Transverse colon (tissue), 4 donors: ENCODE measurements at regions not wholly inside any gene's neighbourhood (a gene's known extent, or its start where the extent isn't known, plus 50 kb on each side); places are given as distances from the start of the nearest gene placed in this dataset.

Experiments used
- DNase-seq: peaks from one replicate; pipeline ENCODE4 v3.0.0-alpha.2; 2019
- H3K27ac ChIP-seq, 4 donors: fragments of 200-600 bp; sonication (generic); 2 replicates each; pipeline ENCODE4 v1.5.1; 2016 to 2018; ENCODE audit warnings: inconsistent platforms in 4 of 4
- H3K27me3 ChIP-seq: fragments of 200-600 bp; sonication (generic); 2 replicates; pipeline ENCODE4 v1.5.1; 2017; ENCODE audit warnings: inconsistent platforms
- H3K36me3 ChIP-seq, 4 donors: fragments of 200-600 bp; sonication (generic); 2 replicates each; pipeline ENCODE4 v1.5.1; 2017 to 2019; ENCODE audit warnings: inconsistent platforms in 4 of 4
- H3K4me1 ChIP-seq, 4 donors: fragments of 200-600 bp; sonication (generic); 2 replicates each; pipeline ENCODE4 v1.5.1; 2017 to 2020; ENCODE audit warnings: inconsistent platforms in 4 of 4
- H3K4me3 ChIP-seq, 4 donors: fragments of 200-600 bp; sonication (generic); 1 replicate in 1 of 4; 2 replicates in 3 of 4; pipeline versions ENCODE4 v1.5.1 to v1.6.1; 2017 to 2019; ENCODE audit warnings: inconsistent platforms in 4 of 4
- H3K9me3 ChIP-seq, 2 donors: fragments of 200-600 bp; sonication (generic); 2 replicates each; pipeline ENCODE4 v1.5.1; 2017 to 2019; ENCODE audit warnings: inconsistent platforms in 2 of 2
- EP300 ChIP-seq: sonication (generic); formaldehyde crosslinking; IDR thresholded peaks from one replicate; pipeline ENCODE4 v1.6.1; 2017; ENCODE audit warnings: antibody characterized with exemption, low read depth
- POLR2A ChIP-seq: fragments of 450-650 bp; IDR thresholded peaks from one replicate; pipeline ENCODE4 v1.6.1; 2016; ENCODE audit warnings: antibody characterized with exemption, mild to moderate bottlenecking, moderate library complexity
- POLR2AphosphoS5 ChIP-seq, 3 donors: sonication (generic); formaldehyde crosslinking; IDR thresholded peaks; one replicate each; pipeline ENCODE4 v1.6.1; 2016; ENCODE audit warnings: antibody characterized with exemption in 3 of 3
- WGBS, 2 donors: methylation state at CpG; one replicate each; pipeline ENCODE4 v1.1.5; 2018; ENCODE audit warnings: low coverage in 1 of 2; 5-methylcytosine and 5-hydroxymethylcytosine counted together
- in situ Hi-C, 4 donors: fragments of 200-750 bp; cut with MboI; loops; one replicate each; pipeline versions ENCODE4 v1.15.0 to v1.15.1; 2017; ENCODE audit warnings: low sequenced_read_pairs in 3 of 4, low pct_ligation_motif_present in 1 of 4, low pct_unique_long_range_greater_than_20kb in 1 of 4
- intact Hi-C: fragments of 100-400 bp; cut with DNase I; formaldehyde crosslinking; loops from one replicate; pipeline ENCODE4 v1.15.1; 2023; ENCODE audit warnings: low total_unique reads
- TF ChIP-seq, protein P1 (sequence below), 5 experiments: fragments of 200-600 bp in 3 of 5; fragments of 450-650 bp in 2 of 5; sonication (generic) in 3 of 5; IDR thresholded peaks; 1 replicate in 2 of 5; 2 replicates in 3 of 5; pipeline ENCODE4 v1.5.1; 2016 to 2017; ENCODE audit warnings: antibody characterized with exemption in 5 of 5, inconsistent platforms in 3 of 5, mild to moderate bottlenecking in 2 of 5, moderate library complexity in 1 of 5

DNA sequence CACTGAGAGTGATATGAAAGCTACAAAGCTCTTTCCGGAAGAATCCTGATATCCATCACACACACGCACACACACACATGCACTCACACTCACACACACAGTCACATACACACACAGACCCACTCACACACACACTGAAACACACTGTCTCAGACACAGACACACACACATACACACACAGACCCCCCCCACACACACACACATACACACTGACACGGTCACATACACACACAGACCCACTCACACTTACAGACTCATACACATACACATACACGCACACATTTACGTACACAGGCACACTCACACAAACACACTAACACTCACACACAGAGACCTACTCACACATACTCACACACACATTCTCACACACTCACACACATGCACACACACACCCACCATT is 58.6 kb downstream of the LIG4 start:
- Histone ChIP-seq H3K4me3 (no peak overlapping the region), H3K4me1 (peaks cover 0 to 13% (median 3%) of the 10 kb centered on the region in 4 donors), H3K27ac (no peak overlapping the region), H3K27me3 (no peaks in the 10 kb centered on the region), H3K9me3 (no peaks in the 10 kb centered on the region), H3K36me3 (no peaks in the 10 kb centered on the region)
- DNase-seq, result no peak
- in situ Hi-C loops, result loop anchor here (10.0 to 25.0 kb wide), 2 partner anchors 942 to 944 kb away; no protein-coding TSS in a partner anchor
- TF ChIP-seq, protein P1, sequence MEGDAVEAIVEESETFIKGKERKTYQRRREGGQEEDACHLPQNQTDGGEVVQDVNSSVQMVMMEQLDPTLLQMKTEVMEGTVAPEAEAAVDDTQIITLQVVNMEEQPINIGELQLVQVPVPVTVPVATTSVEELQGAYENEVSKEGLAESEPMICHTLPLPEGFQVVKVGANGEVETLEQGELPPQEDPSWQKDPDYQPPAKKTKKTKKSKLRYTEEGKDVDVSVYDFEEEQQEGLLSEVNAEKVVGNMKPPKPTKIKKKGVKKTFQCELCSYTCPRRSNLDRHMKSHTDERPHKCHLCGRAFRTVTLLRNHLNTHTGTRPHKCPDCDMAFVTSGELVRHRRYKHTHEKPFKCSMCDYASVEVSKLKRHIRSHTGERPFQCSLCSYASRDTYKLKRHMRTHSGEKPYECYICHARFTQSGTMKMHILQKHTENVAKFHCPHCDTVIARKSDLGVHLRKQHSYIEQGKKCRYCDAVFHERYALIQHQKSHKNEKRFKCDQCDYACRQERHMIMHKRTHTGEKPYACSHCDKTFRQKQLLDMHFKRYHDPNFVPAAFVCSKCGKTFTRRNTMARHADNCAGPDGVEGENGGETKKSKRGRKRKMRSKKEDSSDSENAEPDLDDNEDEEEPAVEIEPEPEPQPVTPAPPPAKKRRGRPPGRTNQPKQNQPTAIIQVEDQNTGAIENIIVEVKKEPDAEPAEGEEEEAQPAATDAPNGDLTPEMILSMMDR (IDR thresholded peaks at IDR 0.05), result no peak
- no peak for TF ChIP-seq POLR2AphosphoS5 (IDR thresholded peaks at IDR 0.05)
- no peak for TF ChIP-seq EP300
- TF ChIP-seq POLR2A, result no peak
- intact Hi-C loops, result loop anchor here (5.0 kb wide), 1 partner anchor 949 kb away; no protein-coding TSS in a partner anchor
- WGBS, 2 donors, result 83 to 94% methylated on average over 3 to 5 of the region's 5 CpGs

DNA sequence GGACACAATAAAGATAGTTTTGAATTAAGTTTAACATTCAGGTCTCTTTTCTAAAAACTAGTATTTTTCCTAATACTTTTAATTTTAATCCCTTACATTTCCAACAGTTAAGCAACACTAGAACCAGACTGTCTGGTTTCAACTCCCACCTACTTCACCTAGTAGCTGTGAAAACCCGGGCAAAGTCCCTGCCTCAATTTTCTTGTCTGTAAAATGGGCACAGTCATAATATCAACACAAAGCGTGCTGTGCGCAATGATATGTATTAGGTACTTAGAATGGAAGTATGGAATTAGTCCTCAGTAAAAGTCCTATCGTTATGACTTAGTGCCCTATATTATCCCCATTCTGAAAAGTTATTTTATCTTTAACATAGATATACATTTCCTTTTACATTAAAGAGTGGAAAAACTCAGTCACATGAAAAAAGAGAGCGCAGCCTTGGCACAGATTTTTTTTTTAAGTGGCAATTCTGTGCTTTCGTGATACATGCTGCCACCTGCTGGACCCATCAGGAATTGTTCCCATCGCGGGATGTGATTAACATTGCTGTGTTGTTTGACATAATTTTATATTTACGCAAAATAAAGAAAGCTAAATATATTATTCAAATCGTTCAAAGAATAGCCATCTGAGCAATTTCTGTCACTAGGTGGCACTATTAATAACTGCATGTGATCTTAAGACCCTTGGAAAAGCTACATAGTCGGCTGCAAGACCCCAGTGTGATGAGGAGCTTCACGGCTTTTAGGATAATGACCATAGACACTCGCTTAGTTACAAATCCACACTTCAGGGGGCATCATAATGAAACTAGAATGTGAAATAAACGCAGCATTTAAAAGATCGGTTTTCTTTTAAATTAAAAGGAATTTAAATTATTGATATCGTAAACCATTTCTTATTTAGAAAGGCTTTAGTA is 59.9 kb downstream of the LIG4 start:
- TF ChIP-seq, protein P1 (IDR thresholded peaks at IDR 0.05), result peak; percentile 81 to 89 (median 84)
- TF ChIP-seq EP300, result no peak
- peak in 1 of 3 donors; percentile 26 for TF ChIP-seq POLR2AphosphoS5 (IDR thresholded peaks at IDR 0.05)
- Histone ChIP-seq H3K4me1 (peaks cover 0 to 13% (median 3%) of the 10 kb centered on the region in 4 donors), H3K27me3 (no peaks in the 10 kb centered on the region), H3K4me3 (no peak overlapping the region), H3K9me3 (no peaks in the 10 kb centered on the region), H3K36me3 (no peaks in the 10 kb centered on the region), H3K27ac (peak overlapping the region; percentile 60 to 82 (median 72))
- DNase-seq, result peak; percentile 74
- in situ Hi-C loops (loop anchor here (10.0 to 25.0 kb wide), 2 partner anchors 941 to 943 kb away; no protein-coding TSS in a partner anchor), intact Hi-C loops (loop anchor here (5.0 kb wide), 1 partner anchor 948 kb away; no protein-coding TSS in a partner anchor)
- WGBS, 2 donors, result 36% methylated on average over 13 to 16 of the region's 16 CpGs

DNA sequence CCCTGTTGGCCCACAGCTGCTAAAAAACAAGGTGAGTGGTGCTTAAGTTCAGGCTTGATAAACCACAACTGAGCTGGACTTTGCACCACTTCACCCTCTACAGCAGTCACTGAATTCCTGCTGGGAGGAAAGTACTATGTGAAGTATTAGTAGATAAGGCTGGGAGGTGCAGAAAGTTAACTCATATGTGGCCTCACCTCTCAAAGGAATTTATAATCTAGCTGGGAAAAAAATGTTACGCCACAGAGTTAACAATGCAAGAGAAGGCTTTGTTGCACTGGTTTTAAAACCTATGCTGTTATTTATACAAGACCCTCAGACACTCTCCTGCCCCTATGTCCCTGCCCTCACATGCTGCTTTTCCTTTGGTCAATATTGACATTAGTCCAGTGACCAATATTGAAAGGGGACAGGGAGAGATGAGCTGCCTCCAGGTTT is 60.9 kb downstream of the LIG4 start:
- TF ChIP-seq POLR2AphosphoS5 (IDR thresholded peaks at IDR 0.05) (peak in 1 of 3 donors; percentile 34), POLR2A (no peak), EP300 (no peak)
- TF ChIP-seq, protein P1 (IDR thresholded peaks at IDR 0.05), result no peak
- DNase-seq, result peak; percentile 61
- intact Hi-C loops, result no loop called here
- Histone ChIP-seq H3K36me3 (no peaks in the 10 kb centered on the region), H3K9me3 (no peaks in the 10 kb centered on the region), H3K27me3 (no peaks in the 10 kb centered on the region), H3K4me3 (no peak overlapping the region), H3K27ac (peak overlapping the region; percentile 60 to 82 (median 72)), H3K4me1 (peaks cover 0 to 13% (median 3%) of the 10 kb centered on the region in 4 donors)
- WGBS, 2 donors, result 43 to 57% methylated on average over 1 of the region's 1 CpG
- in situ Hi-C loops, result loop anchor here (10.0 to 25.0 kb wide), 2 partner anchors 940 to 942 kb away; no protein-coding TSS in a partner anchor

DNA sequence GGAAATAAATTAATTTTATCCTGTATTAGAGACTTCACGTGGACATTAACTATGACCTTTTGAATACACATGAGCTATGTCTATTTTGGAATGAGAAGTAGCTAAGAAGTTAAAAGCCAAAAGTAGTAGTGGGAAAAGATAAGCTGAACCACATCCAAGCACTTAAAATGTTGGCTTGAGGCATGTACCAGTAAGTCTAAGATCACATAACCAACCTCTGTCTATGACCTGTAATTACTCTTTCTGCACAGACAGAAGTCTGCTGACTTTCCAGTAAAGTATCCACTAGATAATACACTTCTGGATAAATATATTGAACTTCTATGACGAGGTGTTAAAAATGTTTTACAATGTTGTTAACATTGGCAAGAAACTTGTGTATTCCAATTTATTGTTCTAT is 68.7 kb downstream of the LIG4 start:
- Histone ChIP-seq H3K4me1 (no peaks in the 10 kb centered on the region), H3K27ac (no peak overlapping the region), H3K4me3 (no peak overlapping the region), H3K27me3 (no peaks in the 10 kb centered on the region), H3K9me3 (no peaks in the 10 kb centered on the region), H3K36me3 (no peaks in the 10 kb centered on the region)
- TF ChIP-seq, protein P1 (IDR thresholded peaks at IDR 0.05), result no peak
- no peak for DNase-seq
- 42 to 59% methylated on average over 2 of the region's 2 CpGs for WGBS, 2 donors
- in situ Hi-C loops, result no loop called here
- intact Hi-C loops, result no loop called here
